K562 (cell line): ENCODE measurements at regions not wholly inside any gene's neighbourhood (a gene's known extent, or its start where the extent isn't known, plus 50 kb on each side); places are given as distances from the start of the nearest gene placed in this dataset.

ENCODE experiments used
- ATAC-seq: fragments of 200-7000 bp; cut with Tn5 transposase; 3 replicates; pipeline ENCODE4 v1.9.1; 2020; ENCODE audit warnings: moderate library complexity
- BruUV-seq: library from RNA; stranded (reverse); fragments of 400-500 nt; replicated peaks from 2 replicates; lab custom pipeline; 2021; lab: Mats Ljungman, UMichigan
- CTCF ChIA-PET: fragments of 300-600 bp; formaldehyde crosslinking; extraction: SDS; loops from one replicate; lab custom pipeline; 2021; ENCODE audit warnings: low intra/inter-chr PET ratio; lab: Yijun Ruan, JAX
- POLR2A ChIA-PET: fragments of 300-600, 350-650 bp; sonication (Branson Sonifier 250); formaldehyde crosslinking; extraction: SDS; loops from one replicate; lab custom pipeline; 2021; ENCODE audit warnings: antibody characterized with exemption, inconsistent platforms; lab: Yijun Ruan, JAX
- DNase-seq, 4 experiments: peaks; one replicate each; pipeline versions ENCODE4 v3.0.0 to v3.0.0-alpha.2; 2011 to 2018; ENCODE audit warnings: low spot score in 3 of 4, mixed read lengths in 3 of 4; ENCODE audit errors: extremely low read depth in 1 of 4
- FAIRE-seq: peaks from 2 replicates; lab custom pipeline; 2011; peaks lifted over from hg19 to GRCh38; lab: Jason Lieb, UNC
- H2AFZ ChIP-seq: 2 replicates; pipeline ENCODE4 v1.6.0; 2011; ENCODE audit warnings: low read depth, low read length, control low read depth, inconsistent platforms
- H3K27ac ChIP-seq: fragments of 200-600 bp; 3 replicates; pipeline ENCODE4 v1.8.0; 2011; ENCODE audit warnings: low read depth, mild to moderate bottlenecking, control low read depth, inconsistent platforms, low read length, moderate library complexity, mixed read lengths; ENCODE audit errors: extremely low read depth
- H3K27me3 ChIP-seq, 2 experiments: fragments of 300-600 bp in 1 of 2; 2 replicates in 1 of 2; 3 replicates in 1 of 2; pipeline versions ENCODE4 v1.6.0 to v1.8.0; 2011; ENCODE audit warnings: inconsistent platforms in 2 of 2, low read length in 2 of 2, mild to moderate bottlenecking in 1 of 2, mixed read lengths in 1 of 2, moderate library complexity in 1 of 2; ENCODE audit not compliant: control insufficient read depth in 2 of 2, insufficient read depth in 2 of 2
- H3K36me3 ChIP-seq: fragments of 300-600 bp; 3 replicates; pipeline ENCODE4 v1.8.0; 2011; ENCODE audit warnings: mild to moderate bottlenecking, low read length, inconsistent platforms; ENCODE audit not compliant: control insufficient read depth, insufficient read depth
- H3K4me1 ChIP-seq, 2 experiments: fragments of 200-600 bp in 1 of 2; replicated peaks in 1 of 2; 2 replicates in 1 of 2; 3 replicates in 1 of 2; pipeline versions ENCODE4 v1.5.1 to v1.8.0; 2011; ENCODE audit warnings: inconsistent platforms in 2 of 2, low read length in 2 of 2, mild to moderate bottlenecking in 1 of 2, mixed read lengths in 1 of 2, moderate library complexity in 1 of 2; ENCODE audit not compliant: control insufficient read depth in 2 of 2, insufficient read depth in 2 of 2
- H3K4me2 ChIP-seq: 2 replicates; pipeline ENCODE4 v1.6.1; 2011; ENCODE audit warnings: low read length, control low read depth, inconsistent platforms, mixed read lengths; ENCODE audit not compliant: insufficient read depth
- H3K4me3 ChIP-seq: fragments of 200-600 bp; sonication (generic), shearing (Covaris generic); 2 replicates; pipeline ENCODE4 v1.5.1; 2016; ENCODE audit warnings: control low read depth, inconsistent platforms
- H3K79me2 ChIP-seq: fragments of 200-600 bp; 3 replicates; pipeline ENCODE4 v1.8.0; 2011; ENCODE audit warnings: low read length, inconsistent platforms; ENCODE audit not compliant: control insufficient read depth, insufficient read depth
- H3K9ac ChIP-seq, 2 experiments: 2 replicates each; pipeline versions ENCODE4 v1.6.0 to v1.6.1; 2011; ENCODE audit warnings: low read depth in 2 of 2, low read length in 2 of 2, control low read depth in 1 of 2, inconsistent platforms in 1 of 2, mild to moderate bottlenecking in 1 of 2, mixed read lengths in 1 of 2; ENCODE audit not compliant: insufficient read depth in 1 of 2
- H3K9me1 ChIP-seq: one replicate; pipeline ENCODE4 v1.6.0; 2011; ENCODE audit warnings: inconsistent platforms, mild to moderate bottlenecking, low read length, moderate library complexity; ENCODE audit not compliant: control insufficient read depth, insufficient read depth
- H3K9me3 ChIP-seq: replicated peaks from 2 replicates; pipeline ENCODE4 v1.5.1; 2011; ENCODE audit warnings: low read depth, low read length, inconsistent platforms; ENCODE audit not compliant: control insufficient read depth, insufficient read depth
- H4K20me1 ChIP-seq: replicated peaks from 2 replicates; pipeline ENCODE4 v1.6.1; 2011; ENCODE audit warnings: low read length, inconsistent platforms, mixed read lengths; ENCODE audit not compliant: control insufficient read depth, insufficient read depth
- ESRRB ChIP-seq: fragments of 250-450 bp; sonication (Bioruptor Pico); IDR thresholded peaks from 2 replicates; pipeline ENCODE4 v1.5.0; 2020; ENCODE audit warnings: mild to moderate bottlenecking, moderate library complexity, borderline replicate concordance
- FOXJ3 ChIP-seq: sonication (generic); formaldehyde crosslinking; IDR thresholded peaks from 2 replicates; pipeline ENCODE4 v1.4.0; 2020; ENCODE audit warnings: mild to moderate bottlenecking, missing genetic modification reagents
- GABPB1 ChIP-seq: sonication (generic); formaldehyde crosslinking; IDR thresholded peaks from 2 replicates; pipeline ENCODE4 v1.8.0; 2022; ENCODE audit warnings: mild to moderate bottlenecking, missing genetic modification reagents
- IRF2 ChIP-seq: sonication (generic); formaldehyde crosslinking; IDR thresholded peaks from 2 replicates; pipeline ENCODE4 v1.8.1; 2022; ENCODE audit warnings: mild to moderate bottlenecking, missing genetic modification reagents
- MAFK ChIP-seq: IDR thresholded peaks from 2 replicates; pipeline ENCODE4 v1.6.1; 2011; ENCODE audit warnings: low read length, improper control_type of control experiment
- OTX1 ChIP-seq: fragments of 450-650 bp; formaldehyde crosslinking; IDR thresholded peaks from 2 replicates; pipeline ENCODE4 v1.4.0; 2022; ENCODE audit warnings: mild to moderate bottlenecking
- POLR2B ChIP-seq: fragments of 450-650 bp; IDR thresholded peaks from 2 replicates; pipeline ENCODE4 v1.6.1; 2018; ENCODE audit warnings: low read depth; ENCODE audit not compliant: partially characterized antibody
- THRAP3 ChIP-seq: fragments of 450-650 bp; IDR thresholded peaks from 2 replicates; pipeline ENCODE4 v1.6.1; 2016; ENCODE audit warnings: mild to moderate bottlenecking, inconsistent platforms, borderline replicate concordance
- ZNF395 ChIP-seq: fragments of 200-800 bp; sonication (Bioruptor generic); IDR thresholded peaks from 2 replicates; pipeline ENCODE4 v1.6.1; 2017; ENCODE audit warnings: missing genetic modification characterization, missing compliant biosample characterization
- WGBS: fragments of 100-300 bp; shearing (Covaris generic); methylation state at CpG from one replicate; pipeline ENCODE4 v1.1.6; 2016; ENCODE audit warnings: low coverage, mixed read lengths; ENCODE audit not compliant: insufficient coverage; ENCODE audit errors: missing lambda C conversion rate; 5-methylcytosine and 5-hydroxymethylcytosine counted together
- in situ Hi-C: fragments of 300-500 bp; cut with MboI; formaldehyde crosslinking; loops from 4 replicates; pipeline ENCODE4 v1.15.0; 2018; ENCODE audit warnings: inconsistent platforms, mixed read lengths
- intact Hi-C: fragments of 100-400 bp; cut with micrococcal nuclease; formaldehyde crosslinking; loops from 2 replicates; pipeline ENCODE4 v1.14.2; 2022
- TF ChIP-seq, protein P1 (sequence below): IDR thresholded peaks from 3 replicates; pipeline ENCODE4 v1.6.1; 2011; ENCODE audit warnings: borderline replicate concordance, mild to moderate bottlenecking, moderate library complexity; ENCODE audit not compliant: insufficient read length; ENCODE audit errors: extremely low read depth
- TF ChIP-seq, protein P2 (sequence below): fragments of 250-450 bp; sonication (Bioruptor Pico); IDR thresholded peaks from 2 replicates; pipeline ENCODE4 v1.8.0; 2022; ENCODE audit warnings: moderate library complexity, mild to moderate bottlenecking, inconsistent platforms

GRCh38 chr5:138659121-138659520 lies 83.9 kb upstream of the HSPA9 start:
- 4% methylated on average over 3 of the region's 3 CpGs for WGBS
- ChIA-PET POLR2A (interaction anchor here (0.5 to 1.3 kb wide), 4 partner anchors 10 to 65 kb away, joined by 3 to 6 read pairs (median 4); no protein-coding TSS in a partner anchor), CTCF (no interaction called here)
- TF ChIP-seq ZNF395 (CRISPR knock-in tag) (no peak), IRF2 (CRISPR knock-in tag) (no peak), OTX1 (CRISPR knock-in tag) (no peak), POLR2B (no peak), ESRRB (CRISPR knock-in tag) (no peak), MAFK (no peak), FOXJ3 (no peak), GABPB1 (no peak), THRAP3 (no peak)
- TF ChIP-seq, protein P1, sequence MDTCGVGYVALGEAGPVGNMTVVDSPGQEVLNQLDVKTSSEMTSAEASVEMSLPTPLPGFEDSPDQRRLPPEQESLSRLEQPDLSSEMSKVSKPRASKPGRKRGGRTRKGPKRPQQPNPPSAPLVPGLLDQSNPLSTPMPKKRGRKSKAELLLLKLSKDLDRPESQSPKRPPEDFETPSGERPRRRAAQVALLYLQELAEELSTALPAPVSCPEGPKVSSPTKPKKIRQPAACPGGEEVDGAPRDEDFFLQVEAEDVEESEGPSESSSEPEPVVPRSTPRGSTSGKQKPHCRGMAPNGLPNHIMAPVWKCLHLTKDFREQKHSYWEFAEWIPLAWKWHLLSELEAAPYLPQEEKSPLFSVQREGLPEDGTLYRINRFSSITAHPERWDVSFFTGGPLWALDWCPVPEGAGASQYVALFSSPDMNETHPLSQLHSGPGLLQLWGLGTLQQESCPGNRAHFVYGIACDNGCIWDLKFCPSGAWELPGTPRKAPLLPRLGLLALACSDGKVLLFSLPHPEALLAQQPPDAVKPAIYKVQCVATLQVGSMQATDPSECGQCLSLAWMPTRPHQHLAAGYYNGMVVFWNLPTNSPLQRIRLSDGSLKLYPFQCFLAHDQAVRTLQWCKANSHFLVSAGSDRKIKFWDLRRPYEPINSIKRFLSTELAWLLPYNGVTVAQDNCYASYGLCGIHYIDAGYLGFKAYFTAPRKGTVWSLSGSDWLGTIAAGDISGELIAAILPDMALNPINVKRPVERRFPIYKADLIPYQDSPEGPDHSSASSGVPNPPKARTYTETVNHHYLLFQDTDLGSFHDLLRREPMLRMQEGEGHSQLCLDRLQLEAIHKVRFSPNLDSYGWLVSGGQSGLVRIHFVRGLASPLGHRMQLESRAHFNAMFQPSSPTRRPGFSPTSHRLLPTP = no peak
- TF ChIP-seq, protein P2, sequence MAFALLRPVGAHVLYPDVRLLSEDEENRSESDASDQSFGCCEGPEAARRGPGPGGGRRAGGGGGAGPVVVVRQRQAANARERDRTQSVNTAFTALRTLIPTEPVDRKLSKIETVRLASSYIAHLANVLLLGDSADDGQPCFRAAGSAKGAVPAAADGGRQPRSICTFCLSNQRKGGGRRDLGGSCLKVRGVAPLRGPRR (CRISPR knock-in tag) = no peak
- Histone ChIP-seq H3K36me3 (no peaks in the 10 kb centered on the region), H3K79me2 (no peaks in the 10 kb centered on the region), H3K27me3 (peaks cover 10 to 66% of the 10 kb centered on the region in 2 experiments), H3K9ac (no peak overlapping the region), H3K4me3 (no peak overlapping the region), H3K4me2 (no peak overlapping the region), H4K20me1 (no peaks in the 10 kb centered on the region), H3K27ac (no peak overlapping the region), H2AFZ (no peak overlapping the region), H3K9me3 (no peaks in the 10 kb centered on the region), H3K4me1 (peaks cover 0 to 4% of the 10 kb centered on the region in 2 experiments; a peak in 2 of 5 replicates), H3K9me1 (no peaks in the 10 kb centered on the region)
- ATAC-seq = no peak
- FAIRE-seq = no peak
- no peak for DNase-seq
- no TSS peak for BruUV-seq
- intact Hi-C loops = no loop called here
- in situ Hi-C loops = no loop called here
